ACHN (cell line): ENCODE measurements at regions not wholly inside any gene's neighbourhood (a gene's known extent, or its start where the extent isn't known, plus 50 kb on each side); places are given as distances from the start of the nearest gene placed in this dataset.
A peak's percentile ranks its signal among the peaks of the same experiment; 100 is the strongest.
"Not testable (repeated sequence)": the region's sequence is repeated elsewhere in the genome, so short reads cannot be mapped to it uniquely, and the experiment has no call there.

Experiments used
- DNase-seq: peaks from one replicate; pipeline ENCODE4 v3.0.0-alpha.2; 2015
- in situ Hi-C: cut with HindIII; loops from 2 replicates; pipeline ENCODE4 v1.10.0; 2017; ENCODE audit warnings: low sequenced_read_pairs, low pct_ligation_motif_present, low pct_unique_long_range_greater_than_20kb

DNA sequence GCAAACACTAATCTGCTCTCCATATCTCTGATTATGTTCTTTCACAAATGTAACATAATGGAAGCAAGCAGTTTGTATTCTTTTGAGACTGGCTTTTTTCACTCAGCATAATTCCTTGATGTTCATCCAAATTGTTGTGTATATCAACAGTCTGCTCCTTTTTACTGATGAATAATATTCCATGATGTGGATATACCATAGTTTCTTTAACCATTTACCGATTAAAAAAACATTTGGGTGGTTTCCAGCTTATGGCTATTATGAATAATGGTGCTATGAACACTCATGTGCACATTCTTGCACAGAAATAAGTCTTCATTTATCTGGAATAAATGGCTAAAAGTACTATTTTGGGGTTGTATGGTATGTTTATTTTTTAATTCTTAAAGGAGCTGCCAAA is 708.9 kb downstream of the RFPL4B start:
- no peak for DNase-seq
- in situ Hi-C loops = no loop called here

- in situ Hi-C loops = no loop called here
- DNase-seq = no peak
These were observed 710.5 kb downstream of the RFPL4B start for GRCh38 chr6:113057567-113058053.

DNA sequence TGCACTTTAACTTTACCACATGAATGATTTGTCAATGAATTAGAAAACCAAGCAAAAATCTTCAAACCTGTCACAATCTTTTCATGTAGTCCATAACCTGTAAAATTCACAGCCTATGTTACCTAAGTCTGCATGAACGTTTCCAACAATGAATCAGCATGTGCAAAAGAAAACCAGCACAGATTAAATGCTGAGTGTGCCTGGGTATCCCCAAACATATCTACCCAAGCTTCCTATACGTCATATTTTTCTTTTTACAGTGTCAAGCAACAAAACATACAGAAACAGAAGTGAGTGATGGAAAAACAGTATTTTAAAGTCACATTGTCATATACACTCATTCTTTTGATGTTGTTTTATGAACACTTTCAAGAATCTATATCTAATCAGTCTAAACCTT is 713.5 kb downstream of the RFPL4B start:
- in situ Hi-C loops = no loop called here
- DNase-seq = no peak

DNA sequence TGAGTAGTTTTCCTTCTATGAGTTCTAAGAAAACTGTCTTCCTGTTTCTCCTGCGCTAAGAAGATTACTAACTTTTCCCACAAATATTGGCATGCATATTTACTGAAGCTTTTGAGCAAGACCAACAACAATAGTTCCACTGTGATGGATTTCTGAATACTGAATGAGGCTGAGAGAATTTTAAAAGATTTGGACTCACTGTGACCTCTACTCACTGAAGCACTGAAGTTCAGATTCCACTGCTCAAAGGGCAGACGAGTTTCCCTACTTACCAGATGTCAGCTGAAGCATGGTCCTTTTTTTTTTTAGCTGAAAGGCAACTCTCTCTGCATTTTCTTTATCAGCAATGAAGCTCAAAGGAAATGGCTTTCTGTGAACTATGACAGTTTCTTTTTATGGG is 718.5 kb downstream of the RFPL4B start:
- in situ Hi-C loops = no loop called here
- no peak for DNase-seq

DNA sequence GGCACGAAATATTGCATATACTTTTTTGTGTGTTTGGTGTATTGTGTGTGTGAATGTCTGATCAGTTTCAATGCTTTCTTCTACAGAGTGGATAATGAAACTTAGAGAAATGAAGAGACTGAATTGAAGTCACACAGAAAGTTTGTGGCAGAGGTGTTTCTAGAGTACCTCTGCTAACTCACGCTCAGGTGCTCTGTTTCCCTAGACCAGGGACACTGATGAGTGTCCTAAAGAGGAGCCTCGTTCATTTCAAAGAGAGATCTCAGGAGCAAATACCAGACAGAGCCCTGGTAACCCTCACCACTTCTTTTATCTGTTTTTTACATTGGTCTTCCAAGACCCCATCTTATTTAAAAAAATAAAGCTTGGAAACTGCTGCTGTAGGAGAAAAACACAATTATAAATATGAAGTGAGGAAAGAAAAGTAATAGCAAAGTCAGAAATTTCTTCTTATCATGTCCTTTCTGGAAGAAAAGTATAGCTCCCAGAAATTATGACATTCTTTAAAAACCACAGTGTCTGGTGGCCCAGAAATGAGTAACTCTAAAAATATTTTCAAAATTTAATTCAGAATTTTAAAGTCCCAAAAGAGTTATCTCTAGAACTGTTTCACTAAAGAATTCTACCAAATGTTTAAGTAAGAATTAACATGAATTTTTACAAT is 720.6 kb downstream of the RFPL4B start:
- DNase-seq = peak; percentile 27

GRCh38 chr6:113068570-113068969 is 721.4 kb downstream of the RFPL4B start:
- in situ Hi-C loops = no loop called here
- DNase-seq = no peak

More for the DNA sequence above, 720.6 kb downstream of the RFPL4B start:
- in situ Hi-C loops = no loop called here

DNA sequence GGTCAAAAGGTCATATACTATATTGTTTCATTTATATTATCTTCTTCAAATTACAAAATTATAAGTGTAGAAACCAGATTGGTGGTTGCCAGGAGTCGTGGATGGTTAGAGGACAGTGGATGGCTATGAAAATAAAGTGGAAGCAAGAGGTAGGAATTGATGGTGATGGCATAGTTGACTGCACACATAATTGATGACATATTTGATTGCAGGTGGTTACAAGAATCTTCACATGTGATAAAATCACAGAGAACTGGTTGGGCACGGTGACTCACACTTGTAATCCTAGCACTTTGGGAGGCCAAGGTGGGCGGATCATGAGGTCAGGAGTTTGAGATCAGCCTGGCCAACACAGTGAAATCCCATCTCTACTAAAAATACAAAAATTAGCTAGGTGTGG is 723.6 kb downstream of the RFPL4B start:
- DNase-seq, in situ Hi-C loops: not testable (repeated sequence)

GRCh38 chr6:113073611-113074191 is 726.6 kb downstream of the RFPL4B start:
- in situ Hi-C loops = no loop called here
- DNase-seq = peak; percentile 33

DNA sequence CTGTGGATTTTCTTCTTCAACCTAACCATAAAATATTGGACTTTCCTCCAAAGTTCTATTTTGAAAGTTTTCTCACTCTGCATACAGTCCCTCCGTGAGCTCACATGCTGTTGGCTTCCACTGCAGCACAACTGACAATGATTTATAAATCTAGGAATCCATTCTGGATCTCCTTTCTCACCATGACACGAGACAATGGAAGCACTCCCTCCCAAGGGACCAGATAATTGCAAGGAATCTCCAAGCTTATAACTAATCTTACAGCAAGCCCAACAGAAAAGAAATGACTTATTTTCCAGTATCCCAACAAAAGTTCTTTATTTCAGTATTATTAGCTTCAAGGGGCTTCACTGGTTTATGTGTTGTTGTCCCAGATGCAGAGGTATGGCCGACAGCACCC is 729.0 kb downstream of the RFPL4B start:
- DNase-seq = no peak
- in situ Hi-C loops = no loop called here

GRCh38 chr6:113076816-113077215 is 729.7 kb downstream of the RFPL4B start:
- DNase-seq = no peak
- in situ Hi-C loops = no loop called here

GRCh38 chr6:113077794-113078193 is 730.7 kb downstream of the RFPL4B start:
- DNase-seq = no peak
- in situ Hi-C loops = no loop called here

- in situ Hi-C loops = no loop called here
- DNase-seq = no peak
These were observed 731.7 kb downstream of the RFPL4B start for GRCh38 chr6:113078791-113079190.

GRCh38 chr6:113082745-113083144 is 735.6 kb downstream of the RFPL4B start:
- DNase-seq = no peak

GRCh38 chr6:113083947-113084346 is 736.8 kb downstream of the RFPL4B start:
- DNase-seq = no peak
- in situ Hi-C loops = no loop called here

More at GRCh38 chr6:113082745-113083144, 735.6 kb downstream of the RFPL4B start:
- in situ Hi-C loops = no loop called here

- in situ Hi-C loops = no loop called here
- no peak for DNase-seq
These were observed 741.9 kb downstream of the RFPL4B start for GRCh38 chr6:113089056-113089455.

DNA sequence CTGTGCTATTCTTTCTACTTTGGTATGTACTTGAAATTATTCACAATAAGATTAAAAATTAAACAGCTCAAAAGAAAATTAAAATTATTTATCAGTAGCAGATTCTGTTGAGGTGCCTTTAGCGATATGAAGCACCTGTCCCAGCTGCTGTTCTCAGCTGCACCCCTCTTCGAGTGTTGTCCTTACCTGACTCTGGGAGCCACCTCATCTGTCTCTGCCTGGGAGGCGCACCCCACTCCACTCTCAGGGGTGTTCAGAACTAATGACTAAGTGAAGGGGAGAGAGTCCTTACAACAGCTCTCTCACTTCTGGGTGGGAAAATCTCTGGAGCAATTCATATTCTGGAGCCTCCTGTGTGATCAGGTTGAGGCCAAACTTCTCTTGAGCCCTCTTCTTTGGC is 745.7 kb downstream of the RFPL4B start:
- in situ Hi-C loops = no loop called here
- no peak for DNase-seq

GRCh38 chr6:113094779-113095178 is 747.6 kb downstream of the RFPL4B start:
- DNase-seq = no peak
- in situ Hi-C loops = no loop called here

DNA sequence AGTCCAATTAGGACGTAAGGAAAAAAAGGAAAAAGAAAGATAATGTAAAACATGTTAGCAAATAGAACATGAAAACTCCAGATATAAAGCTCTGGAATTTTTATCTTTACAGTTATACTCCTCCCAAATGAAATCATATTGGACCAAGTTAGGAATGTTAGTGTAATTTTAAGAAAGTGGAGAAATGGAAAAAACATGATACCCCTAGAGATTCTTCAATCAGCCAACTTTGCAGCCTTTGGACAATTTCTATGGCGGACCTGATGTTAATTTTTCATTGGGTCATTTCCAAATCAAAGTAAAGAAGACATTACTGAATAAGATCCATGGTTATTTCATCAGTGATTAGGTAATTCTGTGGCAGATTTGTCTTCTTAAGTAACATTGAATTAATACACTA is 748.7 kb downstream of the RFPL4B start:
- in situ Hi-C loops = no loop called here
- no peak for DNase-seq

- in situ Hi-C loops = no loop called here
These were observed 754.4 kb upstream of the MARCKS start for GRCh38 chr6:113102761-113103160.

GRCh38 chr6:113103634-113104361 is 753.3 kb upstream of the MARCKS start:
- in situ Hi-C loops = no loop called here

More at GRCh38 chr6:113102761-113103160, 754.4 kb upstream of the MARCKS start:
- no peak for DNase-seq

More at GRCh38 chr6:113103634-113104361, 753.3 kb upstream of the MARCKS start:
- peak; percentile 56 for DNase-seq
